ENCODE measurements at regions not wholly inside any gene's neighbourhood (a gene's known extent, or its start where the extent isn't known, plus 50 kb on each side); places are given as distances from the start of the nearest gene placed in this dataset.
"Not testable (repeated sequence)": the region's sequence is repeated elsewhere in the genome, so short reads cannot be mapped to it uniquely, and the experiment has no call there.

- H3K27me3 ChIP-seq (ENCODE audit: control insufficient read depth, insufficient read depth, low read length); H3K9ac ChIP-seq (ENCODE audit: low read length); H3K4me1 ChIP-seq (ENCODE audit: control insufficient read depth, insufficient read depth, low read length); H3K4me3 ChIP-seq (ENCODE audit: low read depth, low read length); H3K36me3 ChIP-seq (ENCODE audit: control insufficient read depth, insufficient read depth, low read length); H3K27ac ChIP-seq (ENCODE audit: low read depth, low read length); H3K9me3 ChIP-seq (ENCODE audit: control insufficient read depth, insufficient read depth, low read depth, low read length): not testable (repeated sequence)
These were observed 388.4 kb downstream of the MDFIC start for GRCh38 chr7:115310316-115310715.

GRCh38 chr7:115306586-115306985, 384.7 kb downstream of the MDFIC start:
- Histone ChIP-seq H3K9ac (ENCODE audit: low read length) (no peak overlapping the region), H3K9me3 (ENCODE audit: control insufficient read depth, insufficient read depth, low read depth, low read length) (peaks cover 7% of the 10 kb centered on the region; the same call in 1 of the 2 replicates), H3K4me3 (ENCODE audit: low read depth, low read length) (no peak overlapping the region), H3K4me1 (ENCODE audit: control insufficient read depth, insufficient read depth, low read length) (0 out of 2 replicates have a peak, but pooled peaks cover 2% of the 10 kb centered on the region), H3K27ac (ENCODE audit: low read depth, low read length) (no peak overlapping the region), H3K36me3 (ENCODE audit: control insufficient read depth, insufficient read depth, low read length) (no peaks in the 10 kb centered on the region), H3K27me3 (ENCODE audit: control insufficient read depth, insufficient read depth, low read length) (peaks cover 4% of the 10 kb centered on the region)

GRCh38 chr7:115300231-115300870, 378.5 kb downstream of the MDFIC start:
- H3K27ac ChIP-seq (ENCODE audit: low read depth, low read length): no peak overlapping the region
- no peak overlapping the region for H3K9ac ChIP-seq (ENCODE audit: low read length)
- H3K36me3 ChIP-seq (ENCODE audit: control insufficient read depth, insufficient read depth, low read length): no peaks in the 10 kb centered on the region
- no peak overlapping the region for H3K4me3 ChIP-seq (ENCODE audit: low read depth, low read length)
- H3K4me1 ChIP-seq (ENCODE audit: control insufficient read depth, insufficient read depth, low read length): peaks cover 12% of the 10 kb centered on the region; the same call in 1 of the 2 replicates
- H3K27me3 ChIP-seq (ENCODE audit: control insufficient read depth, insufficient read depth, low read length): peaks cover 49% of the 10 kb centered on the region
- peaks cover 3% of the 10 kb centered on the region; the same call in 1 of the 2 replicates for H3K9me3 ChIP-seq (ENCODE audit: control insufficient read depth, insufficient read depth, low read depth, low read length)

GRCh38 chr7:115299397-115300037, 377.6 kb downstream of the MDFIC start:
- Histone ChIP-seq H3K9me3 (ENCODE audit: control insufficient read depth, insufficient read depth, low read depth, low read length) (peaks cover 3% of the 10 kb centered on the region; the same call in 1 of the 2 replicates), H3K4me1 (ENCODE audit: control insufficient read depth, insufficient read depth, low read length) (peaks cover 12% of the 10 kb centered on the region; the same call in 1 of the 2 replicates), H3K27ac (ENCODE audit: low read depth, low read length) (no peak overlapping the region), H3K27me3 (ENCODE audit: control insufficient read depth, insufficient read depth, low read length) (peaks cover 49% of the 10 kb centered on the region), H3K4me3 (ENCODE audit: low read depth, low read length) (no peak overlapping the region), H3K36me3 (ENCODE audit: control insufficient read depth, insufficient read depth, low read length) (no peaks in the 10 kb centered on the region), H3K9ac (ENCODE audit: low read length) (no peak overlapping the region)

GRCh38 chr7:115297656-115298055, 375.8 kb downstream of the MDFIC start:
- no peaks in the 10 kb centered on the region for H3K36me3 ChIP-seq (ENCODE audit: control insufficient read depth, insufficient read depth, low read length)
- H3K4me1 ChIP-seq (ENCODE audit: control insufficient read depth, insufficient read depth, low read length): peaks cover 9% of the 10 kb centered on the region; the same call in 1 of the 2 replicates
- peaks cover 3% of the 10 kb centered on the region; the same call in 1 of the 2 replicates for H3K9me3 ChIP-seq (ENCODE audit: control insufficient read depth, insufficient read depth, low read depth, low read length)
- H3K27me3 ChIP-seq (ENCODE audit: control insufficient read depth, insufficient read depth, low read length): peaks cover 49% of the 10 kb centered on the region
- no peak overlapping the region for H3K9ac ChIP-seq (ENCODE audit: low read length)
- H3K27ac ChIP-seq (ENCODE audit: low read depth, low read length): no peak overlapping the region
- no peak overlapping the region for H3K4me3 ChIP-seq (ENCODE audit: low read depth, low read length)

- Histone ChIP-seq H3K4me1 (ENCODE audit: control insufficient read depth, insufficient read depth, low read length) (no peaks in the 10 kb centered on the region), H3K27me3 (ENCODE audit: control insufficient read depth, insufficient read depth, low read length) (peaks cover 22% of the 10 kb centered on the region), H3K36me3 (ENCODE audit: control insufficient read depth, insufficient read depth, low read length) (no peaks in the 10 kb centered on the region), H3K9me3 (ENCODE audit: control insufficient read depth, insufficient read depth, low read depth, low read length) (no peaks in the 10 kb centered on the region), H3K4me3 (ENCODE audit: low read depth, low read length) (no peak overlapping the region), H3K9ac (ENCODE audit: low read length) (no peak overlapping the region), H3K27ac (ENCODE audit: low read depth, low read length) (no peak overlapping the region)
These were observed 371.8 kb downstream of the MDFIC start for GRCh38 chr7:115293628-115294240.

- Histone ChIP-seq H3K9ac (ENCODE audit: low read length) (no peak overlapping the region), H3K4me1 (ENCODE audit: control insufficient read depth, insufficient read depth, low read length) (no peaks in the 10 kb centered on the region)
These were observed 370.5 kb downstream of the MDFIC start for GRCh38 chr7:115292381-115292780.

GRCh38 chr7:115289971-115290370, 368.1 kb downstream of the MDFIC start:
- Histone ChIP-seq H3K4me3 (ENCODE audit: low read depth, low read length) (no peak overlapping the region), H3K27me3 (ENCODE audit: control insufficient read depth, insufficient read depth, low read length) (no peaks in the 10 kb centered on the region; the same call in 1 of the 2 replicates), H3K36me3 (ENCODE audit: control insufficient read depth, insufficient read depth, low read length) (no peaks in the 10 kb centered on the region), H3K4me1 (ENCODE audit: control insufficient read depth, insufficient read depth, low read length) (no peaks in the 10 kb centered on the region), H3K9me3 (ENCODE audit: control insufficient read depth, insufficient read depth, low read depth, low read length) (no peaks in the 10 kb centered on the region), H3K9ac (ENCODE audit: low read length) (no peak overlapping the region), H3K27ac (ENCODE audit: low read depth, low read length) (no peak overlapping the region)

More at GRCh38 chr7:115292381-115292780, 370.5 kb downstream of the MDFIC start:
- Histone ChIP-seq H3K4me3 (ENCODE audit: low read depth, low read length) (no peak overlapping the region), H3K36me3 (ENCODE audit: control insufficient read depth, insufficient read depth, low read length) (no peaks in the 10 kb centered on the region), H3K9me3 (ENCODE audit: control insufficient read depth, insufficient read depth, low read depth, low read length) (no peaks in the 10 kb centered on the region), H3K27ac (ENCODE audit: low read depth, low read length) (no peak overlapping the region), H3K27me3 (ENCODE audit: control insufficient read depth, insufficient read depth, low read length) (peaks cover 9% of the 10 kb centered on the region)

- no peaks in the 10 kb centered on the region for H3K4me1 ChIP-seq (ENCODE audit: control insufficient read depth, insufficient read depth, low read length)
These were observed 354.9 kb downstream of the MDFIC start for GRCh38 chr7:115276791-115277190.

GRCh38 chr7:115273855-115274254, 352.0 kb downstream of the MDFIC start:
- H3K4me1 ChIP-seq (ENCODE audit: control insufficient read depth, insufficient read depth, low read length); H3K9me3 ChIP-seq (ENCODE audit: control insufficient read depth, insufficient read depth, low read depth, low read length); H3K27ac ChIP-seq (ENCODE audit: low read depth, low read length); H3K4me3 ChIP-seq (ENCODE audit: low read depth, low read length); H3K9ac ChIP-seq (ENCODE audit: low read length); H3K27me3 ChIP-seq (ENCODE audit: control insufficient read depth, insufficient read depth, low read length); H3K36me3 ChIP-seq (ENCODE audit: control insufficient read depth, insufficient read depth, low read length): not testable (repeated sequence)

More at GRCh38 chr7:115276791-115277190, 354.9 kb downstream of the MDFIC start:
- no peak overlapping the region for H3K9ac ChIP-seq (ENCODE audit: low read length)
- no peak overlapping the region for H3K4me3 ChIP-seq (ENCODE audit: low read depth, low read length)
- H3K27me3 ChIP-seq (ENCODE audit: control insufficient read depth, insufficient read depth, low read length): no peaks in the 10 kb centered on the region
- no peak overlapping the region for H3K27ac ChIP-seq (ENCODE audit: low read depth, low read length)
- no peaks in the 10 kb centered on the region for H3K36me3 ChIP-seq (ENCODE audit: control insufficient read depth, insufficient read depth, low read length)
- H3K9me3 ChIP-seq (ENCODE audit: control insufficient read depth, insufficient read depth, low read depth, low read length): no peaks in the 10 kb centered on the region

- no peaks in the 10 kb centered on the region for H3K36me3 ChIP-seq (ENCODE audit: control insufficient read depth, insufficient read depth, low read length)
- no peak overlapping the region for H3K4me3 ChIP-seq (ENCODE audit: low read depth, low read length)
- H3K27ac ChIP-seq (ENCODE audit: low read depth, low read length): no peak overlapping the region
- no peak overlapping the region for H3K9ac ChIP-seq (ENCODE audit: low read length)
- H3K4me1 ChIP-seq (ENCODE audit: control insufficient read depth, insufficient read depth, low read length): no peaks in the 10 kb centered on the region
- no peaks in the 10 kb centered on the region for H3K27me3 ChIP-seq (ENCODE audit: control insufficient read depth, insufficient read depth, low read length)
- no peaks in the 10 kb centered on the region for H3K9me3 ChIP-seq (ENCODE audit: control insufficient read depth, insufficient read depth, low read depth, low read length)
These were observed 351.4 kb downstream of the MDFIC start for GRCh38 chr7:115273139-115273772.

All from HUES6 (cell line).